SJCRH30 (cell line): ENCODE measurements at regions not wholly inside any gene's neighbourhood (a gene's known extent, or its start where the extent isn't known, plus 50 kb on each side); places are given as distances from the start of the nearest gene placed in this dataset.
"Not testable (repeated sequence)": the region's sequence is repeated elsewhere in the genome, so short reads cannot be mapped to it uniquely, and the experiment has no call there.

Experiments used
- DNase-seq, 2 experiments: peaks; one replicate each; pipeline ENCODE4 v3.0.0-alpha.2; 2015 to 2020
- H3K27ac ChIP-seq: fragments of 250-450 bp; sonication (Bioruptor Pico); 2 replicates; pipeline ENCODE4 v1.5.1; 2020; ENCODE audit warnings: mild to moderate bottlenecking, moderate library complexity
- H3K27me3 ChIP-seq: fragments of 250-450 bp; sonication (Bioruptor Pico); 2 replicates; pipeline ENCODE4 v1.5.1; 2020; ENCODE audit warnings: mild to moderate bottlenecking, moderate library complexity
- H3K36me3 ChIP-seq: fragments of 250-450 bp; sonication (Bioruptor Pico); 2 replicates; pipeline ENCODE4 v1.5.1; 2020; ENCODE audit warnings: mild to moderate bottlenecking, moderate library complexity
- H3K4me1 ChIP-seq: fragments of 250-450 bp; sonication (Bioruptor Pico); 2 replicates; pipeline ENCODE4 v1.5.1; 2020; ENCODE audit warnings: mild to moderate bottlenecking, moderate library complexity
- H3K4me3 ChIP-seq: fragments of 250-450 bp; sonication (Bioruptor Pico); 2 replicates; pipeline ENCODE4 v1.5.1; 2020; ENCODE audit warnings: mild to moderate bottlenecking, moderate library complexity
- H3K9me3 ChIP-seq: fragments of 250-450 bp; sonication (Bioruptor Pico); replicated peaks from 2 replicates; pipeline ENCODE4 v1.5.1; 2020; ENCODE audit warnings: mild to moderate bottlenecking, moderate library complexity

- Histone ChIP-seq H3K36me3 (no peaks in the 10 kb centered on the region), H3K4me3 (no peak overlapping the region), H3K9me3 (0 out of 2 replicates have a peak, but pooled peaks cover 5% of the 10 kb centered on the region), H3K27ac (no peak overlapping the region), H3K27me3 (no peaks in the 10 kb centered on the region), H3K4me1 (no peaks in the 10 kb centered on the region)
- DNase-seq: no peak
Measured at GRCh38 chr7:94781236-94781635, 125.3 kb upstream of the SGCE start.

GRCh38 chr7:94782777-94783176 is 124.6 kb upstream of the PPP1R9A start:
- Histone ChIP-seq H3K4me3 (no peak overlapping the region), H3K4me1 (no peaks in the 10 kb centered on the region), H3K9me3 (0 out of 2 replicates have a peak, but pooled peaks cover 5% of the 10 kb centered on the region)

GRCh38 chr7:94787285-94787684 is 120.1 kb upstream of the PPP1R9A start:
- DNase-seq: no peak
- Histone ChIP-seq H3K4me3 (no peak overlapping the region), H3K27ac (no peak overlapping the region), H3K27me3 (no peaks in the 10 kb centered on the region), H3K4me1 (no peaks in the 10 kb centered on the region), H3K36me3 (no peaks in the 10 kb centered on the region), H3K9me3 (0 out of 2 replicates have a peak, but pooled peaks cover 10% of the 10 kb centered on the region)

More at GRCh38 chr7:94782777-94783176, 124.6 kb upstream of the PPP1R9A start:
- H3K36me3 ChIP-seq: no peaks in the 10 kb centered on the region
- no peak for DNase-seq
- no peak overlapping the region for H3K27ac ChIP-seq
- H3K27me3 ChIP-seq: no peaks in the 10 kb centered on the region

- H3K27ac ChIP-seq, H3K36me3 ChIP-seq, H3K4me1 ChIP-seq, DNase-seq, H3K4me3 ChIP-seq, H3K9me3 ChIP-seq, H3K27me3 ChIP-seq: not testable (repeated sequence)
Measured at GRCh38 chr7:94788378-94788777, 119.0 kb upstream of the PPP1R9A start.

- Histone ChIP-seq H3K4me3 (no peak overlapping the region), H3K9me3 (0 out of 2 replicates have a peak, but pooled peaks cover 5% of the 10 kb centered on the region), H3K27me3 (no peaks in the 10 kb centered on the region), H3K4me1 (no peaks in the 10 kb centered on the region), H3K27ac (no peak overlapping the region), H3K36me3 (no peaks in the 10 kb centered on the region)
- no peak for DNase-seq
Measured at GRCh38 chr7:94792241-94792640, 115.2 kb upstream of the PPP1R9A start.

- H3K4me1 ChIP-seq, H3K9me3 ChIP-seq, H3K4me3 ChIP-seq, DNase-seq, H3K27ac ChIP-seq, H3K27me3 ChIP-seq, H3K36me3 ChIP-seq: not testable (repeated sequence)
Measured at GRCh38 chr7:94797404-94797803, 110.0 kb upstream of the PPP1R9A start.

GRCh38 chr7:94803821-94804220 is 103.6 kb upstream of the PPP1R9A start:
- Histone ChIP-seq H3K27ac (no peak overlapping the region), H3K9me3 (no peaks in the 10 kb centered on the region), H3K27me3 (no peaks in the 10 kb centered on the region), H3K4me3 (no peak overlapping the region), H3K4me1 (no peaks in the 10 kb centered on the region), H3K36me3 (no peaks in the 10 kb centered on the region)
- DNase-seq: no peak

GRCh38 chr7:94808673-94809072 is 98.7 kb upstream of the PPP1R9A start:
- not testable (repeated sequence) for DNase-seq, H3K27me3 ChIP-seq, H3K9me3 ChIP-seq, H3K36me3 ChIP-seq, H3K4me3 ChIP-seq, H3K4me1 ChIP-seq, H3K27ac ChIP-seq

- no peaks in the 10 kb centered on the region for H3K36me3 ChIP-seq
Measured at GRCh38 chr7:94810496-94810895, 96.9 kb upstream of the PPP1R9A start.

GRCh38 chr7:94813917-94814316 is 93.5 kb upstream of the PPP1R9A start:
- H3K27me3 ChIP-seq: no peaks in the 10 kb centered on the region
- H3K9me3 ChIP-seq: peaks cover 13% of the 10 kb centered on the region
- no peak overlapping the region for H3K27ac ChIP-seq
- no peaks in the 10 kb centered on the region for H3K4me1 ChIP-seq
- H3K36me3 ChIP-seq: no peaks in the 10 kb centered on the region
- H3K4me3 ChIP-seq: no peak overlapping the region
- peak in 1 of 2 experiments; percentile 7 for DNase-seq

More at GRCh38 chr7:94810496-94810895, 96.9 kb upstream of the PPP1R9A start:
- H3K4me1 ChIP-seq: no peaks in the 10 kb centered on the region
- H3K4me3 ChIP-seq: no peak overlapping the region
- H3K9me3 ChIP-seq: no peaks in the 10 kb centered on the region; the same call in 1 of the 2 replicates
- DNase-seq: no peak
- H3K27me3 ChIP-seq: no peaks in the 10 kb centered on the region
- H3K27ac ChIP-seq: no peak overlapping the region

GRCh38 chr7:94823947-94824346 is 83.4 kb upstream of the PPP1R9A start:
- Histone ChIP-seq H3K9me3 (no peaks in the 10 kb centered on the region), H3K36me3 (no peaks in the 10 kb centered on the region), H3K4me1 (peaks cover 11% of the 10 kb centered on the region), H3K27ac (peak overlapping the region; percentile 44), H3K4me3 (no peak overlapping the region), H3K27me3 (no peaks in the 10 kb centered on the region)
- DNase-seq: peak; percentile 22 to 45

GRCh38 chr7:94829987-94830386 is 77.4 kb upstream of the PPP1R9A start:
- DNase-seq: no peak
- Histone ChIP-seq H3K4me1 (no peaks in the 10 kb centered on the region), H3K36me3 (no peaks in the 10 kb centered on the region), H3K9me3 (0 out of 2 replicates have a peak, but pooled peaks cover 5% of the 10 kb centered on the region), H3K4me3 (no peak overlapping the region), H3K27me3 (no peaks in the 10 kb centered on the region), H3K27ac (no peak overlapping the region)

GRCh38 chr7:94832051-94832450 is 75.3 kb upstream of the PPP1R9A start:
- H3K4me3 ChIP-seq: no peak overlapping the region
- H3K9me3 ChIP-seq: 0 out of 2 replicates have a peak, but pooled peaks cover 5% of the 10 kb centered on the region
- no peak overlapping the region for H3K27ac ChIP-seq
- H3K36me3 ChIP-seq: no peaks in the 10 kb centered on the region
- no peaks in the 10 kb centered on the region for H3K4me1 ChIP-seq
- DNase-seq: no peak
- no peaks in the 10 kb centered on the region for H3K27me3 ChIP-seq

- no peak overlapping the region for H3K27ac ChIP-seq
- H3K36me3 ChIP-seq: no peaks in the 10 kb centered on the region
- H3K4me1 ChIP-seq: no peaks in the 10 kb centered on the region
- no peaks in the 10 kb centered on the region for H3K27me3 ChIP-seq
- no peak for DNase-seq
- peaks cover 21% of the 10 kb centered on the region for H3K9me3 ChIP-seq
- H3K4me3 ChIP-seq: no peak overlapping the region
Measured at GRCh38 chr7:94834359-94834758, 73.0 kb upstream of the PPP1R9A start.

GRCh38 chr7:94838717-94839116 is 68.7 kb upstream of the PPP1R9A start:
- H3K4me1 ChIP-seq: no peaks in the 10 kb centered on the region
- no peaks in the 10 kb centered on the region for H3K36me3 ChIP-seq

GRCh38 chr7:94843553-94843952 is 63.8 kb upstream of the PPP1R9A start:
- Histone ChIP-seq H3K9me3 (peaks cover 27% of the 10 kb centered on the region), H3K36me3 (no peaks in the 10 kb centered on the region), H3K27ac (no peak overlapping the region), H3K4me1 (no peaks in the 10 kb centered on the region), H3K4me3 (no peak overlapping the region), H3K27me3 (no peaks in the 10 kb centered on the region)
- no peak for DNase-seq

More at GRCh38 chr7:94838717-94839116, 68.7 kb upstream of the PPP1R9A start:
- Histone ChIP-seq H3K27ac (no peak overlapping the region), H3K27me3 (no peaks in the 10 kb centered on the region), H3K4me3 (no peak overlapping the region), H3K9me3 (peaks cover 32% of the 10 kb centered on the region)
- peak in 1 of 2 experiments; percentile 14 for DNase-seq
